ENCODE measurements at regions not wholly inside any gene's neighbourhood (a gene's known extent, or its start where the extent isn't known, plus 50 kb on each side); places are given as distances from the start of the nearest gene placed in this dataset.
"Not testable (repeated sequence)": the region's sequence is repeated elsewhere in the genome, so short reads cannot be mapped to it uniquely, and the experiment has no call there.

- DNase-seq = no peak
Observed at GRCh38 chr1:64363111-64363510, 106.8 kb upstream of the CACHD1 start.

DNA sequence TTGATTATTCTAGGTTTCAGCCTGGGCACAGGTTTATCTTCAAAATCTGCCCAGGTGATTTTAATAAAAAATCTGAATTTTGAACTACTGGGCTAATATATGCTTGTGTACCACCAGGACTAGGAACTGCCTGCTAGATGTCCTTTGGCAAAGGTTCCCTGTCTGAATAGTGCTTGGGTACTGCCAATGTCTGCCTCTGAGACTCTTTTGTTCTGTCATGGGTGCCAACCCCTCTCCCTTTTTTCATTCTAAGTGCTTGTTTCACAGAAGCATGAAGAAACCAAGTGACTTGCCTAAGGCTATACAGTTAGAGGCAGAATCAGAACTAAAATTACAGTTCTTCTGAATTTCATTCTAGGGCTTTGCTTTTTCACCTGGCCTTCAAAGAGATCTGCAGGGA lies 106.3 kb upstream of the CACHD1 start:
- DNase-seq = no peak

GRCh38 chr1:64366821-64367220 lies 103.1 kb upstream of the CACHD1 start:
- DNase-seq = no peak

GRCh38 chr1:64368344-64368743 lies 101.6 kb upstream of the CACHD1 start:
- DNase-seq = no peak

DNA sequence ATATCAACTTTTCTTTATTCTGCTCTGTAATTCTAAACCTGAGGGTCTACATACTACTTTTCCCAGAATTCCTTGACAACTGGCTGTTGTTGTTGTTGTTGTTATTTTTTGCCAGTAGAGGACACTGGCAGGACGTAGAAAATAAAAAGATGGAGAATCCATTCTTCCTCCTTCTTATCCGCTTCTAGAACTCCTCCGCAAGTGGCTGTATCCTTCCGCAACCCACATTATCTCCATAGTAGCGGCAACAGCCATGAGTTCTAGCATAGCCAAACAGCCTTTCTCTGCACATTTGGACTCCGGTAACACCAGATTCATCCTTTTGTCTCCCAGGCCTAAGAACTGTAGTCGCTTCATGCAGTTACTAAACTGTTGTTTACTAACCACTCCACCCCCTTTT lies 91.1 kb upstream of the CACHD1 start:
- DNase-seq = no peak

- DNase-seq = no peak
Observed at GRCh38 chr1:64387389-64388285, 82.3 kb upstream of the CACHD1 start.

DNA sequence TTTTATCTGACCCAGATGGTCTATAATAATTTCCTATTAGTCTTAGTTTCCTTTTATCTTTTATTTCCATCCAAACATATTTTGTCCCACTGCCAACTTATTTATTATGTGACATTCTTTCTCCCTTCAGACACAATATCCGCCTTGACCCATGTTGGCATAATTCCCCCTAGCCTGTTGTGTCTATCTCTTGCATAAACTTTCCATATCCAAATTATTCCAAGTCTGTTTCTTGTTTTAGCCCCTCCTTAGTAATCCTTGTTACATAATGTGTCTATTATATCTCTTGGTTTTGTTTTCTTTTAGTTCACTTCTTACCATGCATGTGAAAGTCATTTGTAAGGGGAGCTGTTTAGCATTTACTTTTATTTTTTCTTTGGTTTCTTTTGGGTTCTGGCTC lies 81.6 kb upstream of the CACHD1 start:
- DNase-seq = no peak

DNA sequence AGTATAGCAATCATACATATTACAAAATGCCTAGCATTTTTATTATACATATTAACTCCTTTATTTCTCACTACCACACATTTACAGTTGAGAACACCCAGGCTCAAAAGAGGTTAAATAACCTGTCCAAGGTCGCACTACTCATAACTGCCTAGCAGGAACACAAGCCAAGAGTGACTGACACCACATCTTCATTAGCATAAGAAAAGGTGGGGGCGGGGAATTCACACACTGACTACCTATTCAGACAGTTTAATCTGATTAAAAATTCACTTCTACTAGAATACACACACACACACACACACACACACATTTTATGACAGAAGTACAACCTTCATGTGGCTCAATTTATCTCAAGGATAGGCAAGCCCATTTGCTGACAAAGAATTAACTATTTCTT lies 77.8 kb upstream of the CACHD1 start:
- no peak for DNase-seq

DNA sequence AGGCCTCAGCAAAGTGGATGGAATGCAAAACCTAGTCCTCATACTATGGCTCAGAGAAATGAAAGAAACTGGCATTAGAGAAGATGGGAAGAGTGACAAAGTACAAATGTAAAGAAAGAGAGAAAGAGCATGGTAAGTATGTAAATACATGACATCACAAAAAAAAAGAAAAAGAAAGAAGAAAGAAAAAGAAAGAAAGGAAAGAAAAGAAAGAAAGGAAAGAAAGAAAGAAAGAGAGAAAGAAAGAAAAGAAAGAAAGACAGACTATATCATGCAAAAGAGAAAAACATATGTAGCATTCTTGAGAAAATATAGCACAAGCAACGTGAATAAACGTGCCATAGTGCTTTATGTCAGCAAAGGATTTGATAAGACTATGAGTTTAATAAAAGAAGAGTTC lies 76.1 kb upstream of the CACHD1 start:
- DNase-seq = no peak

DNA sequence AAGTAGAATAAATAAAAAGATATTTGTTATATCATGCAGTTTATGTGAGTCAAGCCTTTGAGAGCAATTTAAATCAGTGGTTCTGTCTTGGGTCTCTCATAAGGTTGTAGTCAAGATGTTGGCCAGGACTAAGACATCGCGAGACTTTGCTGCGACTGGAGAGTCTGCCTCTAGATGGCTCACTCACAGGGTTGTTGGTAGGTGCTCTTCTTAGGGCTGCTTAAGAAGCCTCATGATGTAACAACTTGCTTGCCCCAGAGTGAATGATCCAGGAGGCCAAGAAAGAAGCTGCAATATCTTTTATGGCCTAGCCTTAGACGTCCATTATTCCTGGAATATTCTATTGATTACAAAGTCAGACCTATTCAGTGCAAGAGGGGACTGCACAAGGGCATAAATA lies 73.1 kb upstream of the CACHD1 start:
- DNase-seq = no peak

GRCh38 chr1:64397541-64397940 lies 72.4 kb upstream of the CACHD1 start:
- no peak for DNase-seq

DNA sequence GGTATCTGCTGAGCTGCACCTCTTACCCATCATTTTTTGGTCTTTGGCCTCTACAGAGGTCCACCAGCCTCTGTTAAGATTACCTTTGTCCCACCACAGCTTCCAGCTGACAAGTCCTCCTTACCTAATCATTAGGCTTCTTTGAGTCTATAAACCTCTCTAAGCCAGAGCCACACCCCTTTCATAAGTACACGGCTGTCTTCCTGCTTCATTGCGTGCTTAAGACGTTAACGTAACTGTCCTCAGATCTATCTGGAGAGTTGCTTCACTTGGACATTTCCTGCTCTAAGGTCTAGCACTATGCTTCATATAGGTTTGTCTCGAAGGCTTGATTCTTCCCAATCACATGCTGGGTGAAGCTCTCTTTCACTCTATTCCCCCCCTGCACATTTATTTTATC lies 71.0 kb upstream of the CACHD1 start:
- no peak for DNase-seq

GRCh38 chr1:64401285-64401684 lies 68.6 kb upstream of the CACHD1 start:
- DNase-seq = no peak

GRCh38 chr1:64403331-64403730 lies 66.6 kb upstream of the CACHD1 start:
- peak; percentile 88 for DNase-seq

DNA sequence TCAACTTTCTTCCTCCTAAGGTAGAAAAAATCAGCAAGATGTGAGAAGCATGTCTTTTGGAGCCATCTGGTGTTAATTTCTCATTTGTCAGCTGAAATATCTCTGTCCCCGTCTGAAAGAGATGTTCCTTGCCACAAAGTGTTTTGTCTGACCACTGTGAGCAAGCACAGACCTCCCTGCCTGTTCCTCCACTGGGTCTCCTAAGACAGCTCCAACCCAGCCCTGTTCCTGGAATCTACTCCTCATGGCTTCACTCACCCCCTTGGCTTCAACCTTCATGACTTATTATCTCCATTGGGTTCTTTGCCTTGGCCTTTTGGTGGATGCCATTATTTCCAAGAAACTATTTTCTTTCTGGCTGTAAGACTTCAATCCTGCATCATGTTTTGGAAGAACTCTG lies 65.7 kb upstream of the CACHD1 start:
- no peak for DNase-seq

DNA sequence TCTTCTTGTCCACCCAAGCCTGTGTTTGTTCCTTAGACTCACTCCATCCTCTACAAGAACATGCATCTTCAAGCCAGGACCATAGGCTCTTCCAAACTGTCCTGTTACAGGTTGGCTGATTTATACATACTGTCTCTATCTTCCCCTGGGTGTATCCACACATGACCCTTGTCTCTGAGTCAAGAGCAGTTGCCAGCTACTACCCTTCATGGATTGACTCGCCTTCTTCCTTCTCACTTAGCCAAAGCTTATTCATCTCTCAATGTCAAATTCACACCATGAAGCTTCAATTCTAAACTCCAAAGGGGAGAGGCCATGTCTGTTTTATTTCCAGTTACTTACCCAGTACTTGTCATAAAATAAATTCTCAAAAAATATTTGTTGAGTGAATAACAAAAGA lies 64.1 kb upstream of the CACHD1 start:
- peak; percentile 13 for DNase-seq

- DNase-seq = no peak
Observed at GRCh38 chr1:64410217-64410616, 59.7 kb upstream of the CACHD1 start.

DNA sequence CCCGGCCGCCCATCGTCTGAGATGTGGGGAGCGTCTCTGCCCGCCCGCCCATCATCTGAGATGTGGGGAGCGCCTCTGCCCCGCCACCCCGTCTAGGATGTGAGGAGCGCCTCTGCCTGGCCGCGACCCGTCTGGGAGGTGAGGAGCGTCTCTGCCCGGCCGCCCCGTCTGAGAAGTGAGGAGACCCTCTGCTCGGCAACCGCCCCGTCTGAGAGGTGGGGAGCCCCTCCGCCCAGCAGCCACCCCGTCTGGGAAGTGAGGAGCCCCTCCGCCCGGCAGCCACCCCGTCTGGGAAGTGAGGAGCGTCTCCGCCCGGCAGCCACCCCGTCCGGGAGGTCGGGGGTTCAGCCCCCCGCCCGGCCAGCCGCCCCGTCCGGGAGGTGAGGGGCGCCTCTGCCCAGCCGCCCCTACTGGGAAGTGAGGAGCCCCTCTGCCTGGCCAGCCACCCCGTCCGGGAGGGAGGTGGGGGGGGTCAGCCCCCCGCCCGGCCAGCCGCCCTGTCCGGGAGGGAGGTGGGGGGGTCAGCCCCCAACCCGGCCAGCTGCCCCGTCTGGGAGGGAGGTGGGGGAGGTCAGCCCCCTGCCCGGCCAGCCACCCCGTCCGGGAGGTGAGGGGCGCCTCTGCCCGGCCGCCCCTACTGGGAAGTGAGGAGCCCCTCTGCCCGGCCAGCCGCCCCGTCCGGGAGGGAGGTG lies 54.9 kb upstream of the CACHD1 start:
- DNase-seq = not testable (repeated sequence)

- no peak for DNase-seq
Observed at GRCh38 chr1:64417803-64418202, 52.1 kb upstream of the CACHD1 start.

All from EL (cell line).